Fibroblast of villous mesenchyme (primary cell): ENCODE measurements at regions not wholly inside any gene's neighbourhood (a gene's known extent, or its start where the extent isn't known, plus 50 kb on each side); places are given as distances from the start of the nearest gene placed in this dataset.
A peak's percentile ranks its signal among the peaks of the same experiment; 100 is the strongest.

ENCODE experiments used
- DNase-seq: peaks from one replicate; pipeline ENCODE4 v3.0.0-alpha.2; 2010; ENCODE audit warnings: low read depth
- H3K4me3 ChIP-seq: 2 replicates; pipeline ENCODE4 v1.5.1; 2011; ENCODE audit warnings: low read depth, mild to moderate bottlenecking, low read length
- CTCF ChIP-seq: IDR thresholded peaks from 2 replicates; pipeline ENCODE4 v1.5.1; 2012; ENCODE audit warnings: low read depth, mild to moderate bottlenecking, low read length; ENCODE audit not compliant: insufficient read depth

GRCh38 chr2:65595630-65596029, 163.2 kb upstream of the SPRED2 start:
- TF ChIP-seq CTCF: no peak
- no peak overlapping the region for H3K4me3 ChIP-seq
- peak; percentile 45 for DNase-seq

- DNase-seq: no peak
- no peak for TF ChIP-seq CTCF
- no peak overlapping the region for H3K4me3 ChIP-seq
These were observed 161.8 kb upstream of the SPRED2 start for GRCh38 chr2:65594150-65594549.

- no peak for TF ChIP-seq CTCF
- no peak for DNase-seq
- no peak overlapping the region for H3K4me3 ChIP-seq
These were observed 157.3 kb upstream of the SPRED2 start for GRCh38 chr2:65589667-65590066.

GRCh38 chr2:65587779-65588178, 155.4 kb upstream of the SPRED2 start:
- no peak for DNase-seq
- no peak overlapping the region for H3K4me3 ChIP-seq
- no peak for TF ChIP-seq CTCF

- no peak for TF ChIP-seq CTCF
- no peak overlapping the region for H3K4me3 ChIP-seq
- no peak for DNase-seq
These were observed 154.1 kb upstream of the SPRED2 start for GRCh38 chr2:65586516-65586915.

- no peak for TF ChIP-seq CTCF
- H3K4me3 ChIP-seq: no peak overlapping the region
- DNase-seq: no peak
These were observed 150.7 kb upstream of the SPRED2 start for GRCh38 chr2:65583061-65583460.

- no peak for TF ChIP-seq CTCF
These were observed 150.0 kb upstream of the SPRED2 start for GRCh38 chr2:65582364-65582763.

More at GRCh38 chr2:65582364-65582763, 150.0 kb upstream of the SPRED2 start:
- H3K4me3 ChIP-seq: no peak overlapping the region
- no peak for DNase-seq
